GM21367 (cell line): ENCODE measurements at regions not wholly inside any gene's neighbourhood (a gene's known extent, or its start where the extent isn't known, plus 50 kb on each side); places are given as distances from the start of the nearest gene placed in this dataset.
"Not testable (repeated sequence)": the region's sequence is repeated elsewhere in the genome, so short reads cannot be mapped to it uniquely, and the experiment has no call there.

Experiments used
- ATAC-seq: cut with Tn5 transposase; IDR thresholded peaks from one replicate; pipeline ENCODE4 v1.9.1; 2021; ENCODE audit not compliant: unreplicated experiment

DNA sequence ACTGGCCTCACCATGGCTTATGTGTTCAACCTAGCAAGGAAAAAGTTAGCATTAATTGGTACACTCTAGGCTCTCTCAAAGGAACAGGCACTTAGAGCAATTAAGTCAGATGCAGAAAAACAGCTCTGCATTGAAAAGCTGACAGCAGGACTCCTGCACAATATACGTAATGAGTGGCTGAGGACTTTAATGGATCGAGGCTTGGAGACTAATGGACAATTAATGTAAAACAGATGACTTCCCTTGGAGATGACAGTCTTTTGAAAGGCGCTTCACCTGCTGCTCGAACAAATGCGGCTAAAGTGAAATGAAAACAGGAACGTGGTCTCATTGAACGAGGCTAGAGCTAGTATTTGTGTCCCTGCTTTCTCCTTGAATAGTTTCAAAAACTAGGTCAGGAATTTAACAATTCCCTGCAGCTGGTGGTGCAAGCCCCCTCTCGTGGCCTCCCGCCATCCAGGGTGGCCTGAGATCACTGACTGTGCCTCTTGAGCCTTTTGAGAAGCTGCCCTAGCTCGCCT, 137.1 kb downstream of the ELOVL4 start:
- no peak for ATAC-seq

- ATAC-seq = no peak
These were observed 138.4 kb downstream of the ELOVL4 start for GRCh38 chr6:79808921-79809320.

DNA sequence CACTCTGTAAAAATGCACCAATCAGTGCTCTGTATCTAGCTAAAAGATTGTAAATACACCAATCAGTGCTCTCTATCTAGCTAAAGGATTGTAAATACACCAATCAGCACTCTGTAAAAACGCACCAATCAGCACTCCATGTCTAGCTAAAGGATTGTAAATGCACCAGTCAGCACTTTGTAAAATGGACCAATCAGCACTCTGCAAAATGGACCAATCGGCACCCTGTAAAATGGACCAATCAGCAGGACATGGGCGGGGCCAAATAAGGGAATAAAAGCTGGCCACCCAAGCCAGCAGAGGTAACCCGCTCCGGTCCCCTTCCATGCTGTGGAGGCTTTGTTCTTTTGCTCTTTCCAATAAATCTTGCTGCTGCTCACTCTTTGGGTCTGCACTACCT, 140.7 kb downstream of the ELOVL4 start:
- ATAC-seq = not testable (repeated sequence)

GRCh38 chr6:79804732-79805131, 142.6 kb downstream of the ELOVL4 start:
- no peak for ATAC-seq

DNA sequence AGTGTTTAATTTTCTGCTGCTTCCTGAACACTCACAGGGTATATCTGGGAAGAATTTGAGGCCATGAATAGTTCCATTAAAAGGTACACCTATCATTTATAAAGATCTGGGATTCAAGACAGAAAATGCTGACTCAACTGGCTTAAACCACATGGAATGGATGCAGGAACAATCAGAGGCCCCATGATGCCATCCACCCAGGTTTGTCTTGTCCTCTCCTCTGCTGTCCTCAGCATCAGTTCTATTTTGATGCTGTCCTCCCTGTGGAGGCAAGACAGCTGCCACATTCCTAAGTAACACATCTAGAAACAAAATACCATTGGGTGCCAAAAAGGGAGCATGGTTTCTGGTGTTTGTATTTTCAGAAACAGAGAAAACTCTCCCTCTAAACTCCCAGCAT, 143.4 kb downstream of the ELOVL4 start:
- ATAC-seq = no peak

DNA sequence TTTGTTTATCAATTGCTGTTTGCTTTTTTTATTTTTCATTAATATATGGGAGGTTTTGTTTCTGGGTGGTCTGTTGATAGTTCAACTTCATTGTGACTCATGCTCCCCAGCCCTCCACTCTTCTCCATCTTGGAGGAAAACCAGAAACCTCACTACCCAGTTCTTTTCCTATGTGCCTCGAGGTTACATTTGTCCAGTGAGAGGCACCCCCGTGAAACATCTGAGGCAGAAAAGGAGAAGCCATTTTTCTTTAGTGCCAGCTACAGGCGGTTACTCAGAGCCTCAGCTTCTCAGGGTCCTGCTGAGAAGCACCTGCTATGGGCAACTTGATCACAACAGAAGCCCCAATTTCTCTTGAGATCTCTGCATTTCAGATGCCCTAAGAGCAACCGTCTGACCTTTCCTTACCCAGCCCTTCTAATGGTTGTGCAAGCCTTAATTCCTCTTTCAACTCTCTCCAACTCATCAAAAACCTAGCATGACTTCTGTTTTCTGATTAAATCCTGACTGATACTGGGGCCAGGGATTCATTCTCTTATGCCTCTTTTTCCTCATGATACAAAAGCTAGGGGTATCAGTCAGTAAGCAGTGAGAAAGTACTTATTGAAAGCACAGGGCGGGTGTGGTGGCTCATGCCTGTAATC, 144.6 kb downstream of the ELOVL4 start:
- ATAC-seq = no peak

GRCh38 chr6:79801362-79801761, 146.0 kb downstream of the ELOVL4 start:
- no peak for ATAC-seq

DNA sequence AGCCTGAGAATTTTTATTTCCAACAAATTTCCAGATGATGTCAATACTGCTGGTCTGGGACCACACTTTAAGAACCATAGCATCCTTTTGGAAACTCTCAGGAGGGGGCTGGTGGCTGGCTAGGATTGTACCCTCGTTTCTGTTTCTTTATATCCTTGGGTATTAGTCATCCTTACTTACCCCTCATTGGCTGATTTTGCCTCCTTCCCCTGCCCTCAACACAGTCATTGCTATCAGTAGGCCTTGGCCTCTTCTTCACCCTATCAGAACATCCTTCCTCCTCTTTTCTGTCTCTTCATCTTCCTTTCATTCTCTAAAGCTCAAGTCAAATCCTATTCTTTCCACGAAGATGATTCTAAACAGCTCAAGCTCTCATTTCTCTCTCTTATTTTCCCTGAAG, 148.5 kb downstream of the ELOVL4 start:
- ATAC-seq = no peak

- ATAC-seq = no peak
These were observed 149.4 kb downstream of the ELOVL4 start for GRCh38 chr6:79797912-79798311.

GRCh38 chr6:79797163-79797764, 150.1 kb downstream of the ELOVL4 start:
- no peak for ATAC-seq

GRCh38 chr6:79796197-79796596, 151.2 kb downstream of the ELOVL4 start:
- no peak for ATAC-seq

DNA sequence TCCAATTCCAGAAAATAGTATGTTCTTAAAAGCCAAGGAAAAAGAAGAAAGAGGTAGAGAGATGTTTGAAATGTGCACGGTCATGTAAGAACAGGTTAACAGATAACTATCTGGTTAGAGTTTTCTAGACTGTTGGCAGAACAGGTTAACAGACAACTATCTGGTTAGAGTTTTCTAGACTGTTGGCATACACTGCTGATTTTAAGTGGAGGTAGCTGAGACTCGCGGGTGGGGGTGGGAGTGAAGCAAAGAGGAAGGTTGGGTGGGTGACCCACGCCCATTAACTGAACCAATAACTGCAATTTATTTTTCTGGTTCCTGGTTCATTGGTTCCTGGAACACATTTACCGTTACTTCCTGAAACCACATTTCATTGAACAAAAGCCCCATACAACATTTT, 157.5 kb downstream of the ELOVL4 start:
- no peak for ATAC-seq

DNA sequence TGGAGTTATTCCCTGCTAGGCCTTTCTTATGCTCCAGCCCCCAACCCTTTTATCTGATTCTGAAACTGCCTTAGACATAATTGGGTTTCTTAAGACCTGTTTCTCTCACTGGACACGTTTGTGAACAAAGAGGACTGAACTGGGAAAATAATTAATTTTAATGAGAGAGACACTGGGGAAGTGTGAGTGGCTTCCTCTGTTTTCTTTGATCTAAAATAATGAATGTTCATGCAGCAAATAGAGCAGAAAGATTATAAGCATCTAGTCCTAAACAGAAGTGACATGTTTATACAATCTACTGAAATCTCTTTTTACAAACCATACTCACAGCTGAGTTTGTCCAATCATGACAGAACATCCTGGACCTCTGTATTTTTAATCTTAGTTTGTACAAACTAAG, 157.6 kb downstream of the SH3BGRL2 start:
- no peak for ATAC-seq

- ATAC-seq = no peak
These were observed 156.5 kb downstream of the SH3BGRL2 start for GRCh38 chr6:79787626-79788025.

GRCh38 chr6:79784395-79784753, 153.2 kb downstream of the SH3BGRL2 start:
- ATAC-seq = no peak

DNA sequence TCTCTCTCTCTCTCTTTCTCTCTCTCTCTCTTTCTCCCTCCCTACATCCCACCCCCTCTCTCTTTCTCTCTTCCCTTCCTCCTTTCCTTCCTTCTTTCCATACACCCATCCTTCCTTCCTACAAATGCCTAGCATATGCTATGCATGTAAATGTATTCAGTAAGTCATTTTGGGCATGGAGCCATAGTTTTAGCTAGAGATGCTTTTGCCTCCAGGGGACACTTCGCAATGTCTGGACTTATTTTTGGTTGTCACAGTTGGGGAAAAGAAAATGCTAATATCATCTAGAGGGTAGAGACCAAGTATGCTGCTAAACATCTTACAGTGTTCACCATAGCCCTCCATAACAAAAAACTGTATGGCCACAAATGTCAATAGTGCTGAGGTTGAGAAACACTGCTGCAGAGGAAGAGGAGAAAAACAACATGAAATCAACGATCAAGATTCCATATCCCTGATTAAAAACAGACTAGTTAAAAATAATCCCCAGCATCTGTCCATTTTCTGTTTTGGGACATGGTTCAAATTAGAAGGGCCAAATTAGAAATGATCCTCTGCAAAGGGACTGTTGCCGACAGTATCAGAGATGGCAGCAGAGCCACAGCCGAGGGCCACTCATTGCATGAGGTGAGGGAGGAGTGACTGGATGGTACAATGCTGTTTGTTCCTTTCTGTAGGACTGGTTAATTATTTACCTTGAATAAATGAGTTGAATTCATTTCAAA, 152.7 kb downstream of the SH3BGRL2 start:
- no peak for ATAC-seq

GRCh38 chr6:79782792-79783580, 151.9 kb downstream of the SH3BGRL2 start:
- ATAC-seq = no peak

- ATAC-seq = no peak
These were observed 150.8 kb downstream of the SH3BGRL2 start for GRCh38 chr6:79781916-79782315.

- ATAC-seq = no peak
These were observed 149.8 kb downstream of the SH3BGRL2 start for GRCh38 chr6:79780881-79781280.

DNA sequence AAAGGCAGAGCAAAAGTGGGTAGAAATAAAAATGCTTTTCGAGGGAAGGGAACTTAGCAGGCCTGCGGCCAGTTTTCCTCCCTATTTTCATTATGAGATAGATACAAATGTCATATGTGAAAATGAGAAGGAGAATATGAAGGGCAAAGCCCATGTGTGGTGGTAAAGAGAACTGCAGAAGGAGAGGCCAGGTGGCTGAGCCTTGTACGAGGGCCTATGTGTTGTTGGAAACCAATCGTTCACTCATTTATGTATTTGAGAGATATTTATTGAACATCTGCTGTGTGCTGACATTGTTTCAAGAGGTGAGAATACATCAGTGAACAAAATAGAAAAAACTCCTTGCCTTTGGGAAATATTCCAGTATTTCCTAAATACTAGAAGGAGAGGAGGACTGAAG, 147.7 kb downstream of the SH3BGRL2 start:
- no peak for ATAC-seq
